SU-DHL-6 (cell line): ENCODE measurements at regions not wholly inside any gene's neighbourhood (a gene's known extent, or its start where the extent isn't known, plus 50 kb on each side); places are given as distances from the start of the nearest gene placed in this dataset.

ENCODE experiments used
- CTCF ChIP-seq: fragments of 200-600 bp; sonication (generic); IDR thresholded peaks from one replicate; pipeline ENCODE4 v1.5.1; 2017; ENCODE audit warnings: antibody characterized with exemption, mild to moderate bottlenecking, low read length, moderate library complexity; ENCODE audit not compliant: insufficient read depth, poor library complexity, severe bottlenecking
- EZH2phosphoT487 ChIP-seq: fragments of 200-600 bp; sonication (generic), shearing (Covaris generic); conservative IDR thresholded peaks from 2 replicates; pipeline ENCODE4 v1.6.1; 2018; ENCODE audit warnings: mild to moderate bottlenecking, antibody characterized with exemption, low read length, moderate library complexity, mixed read lengths

- TF ChIP-seq EZH2phosphoT487 (no peak), CTCF (no peak)
These were observed 584.7 kb upstream of the SLC35B3 start for GRCh38 chr6:9020001-9020400.
